D721Med (cell line): ENCODE measurements at regions not wholly inside any gene's neighbourhood (a gene's known extent, or its start where the extent isn't known, plus 50 kb on each side); places are given as distances from the start of the nearest gene placed in this dataset.
"Not testable (repeated sequence)": the region's sequence is repeated elsewhere in the genome, so short reads cannot be mapped to it uniquely, and the experiment has no call there.

Experiments
- DNase-seq: peaks from one replicate; pipeline ENCODE4 v3.0.0; 2011; ENCODE audit warnings: low spot score; ENCODE audit not compliant: insufficient read length
- FAIRE-seq: peaks from 2 replicates; lab custom pipeline; 2011; peaks lifted over from hg19 to GRCh38; lab: Jason Lieb, UNC
- CTCF ChIP-seq: IDR thresholded peaks from 2 replicates; pipeline ENCODE4 v1.5.1; 2012; ENCODE audit warnings: mild to moderate bottlenecking, control low read depth; ENCODE audit not compliant: insufficient read depth; ENCODE audit errors: missing control alignments

- DNase-seq, result no peak
- FAIRE-seq, result no peak
- no peak for TF ChIP-seq CTCF
Measured at GRCh38 chr4:24352112-24352511, 232.2 kb downstream of the DHX15 start.

- not testable (repeated sequence) for DNase-seq, FAIRE-seq
Measured at GRCh38 chr4:24349168-24349996, 235.0 kb downstream of the DHX15 start.

GRCh38 chr4:24339260-24339659, 245.1 kb downstream of the DHX15 start:
- no peak for DNase-seq
- TF ChIP-seq CTCF, result no peak
- no peak for FAIRE-seq

- no peak for FAIRE-seq
- no peak for DNase-seq
- TF ChIP-seq CTCF, result no peak
Measured at GRCh38 chr4:24337451-24338190, 246.7 kb downstream of the DHX15 start.

- TF ChIP-seq CTCF, result no peak
- FAIRE-seq (no peak), DNase-seq (no peak)
Measured at GRCh38 chr4:24335616-24336015, 248.7 kb downstream of the DHX15 start.

GRCh38 chr4:24334906-24335305, 249.4 kb downstream of the DHX15 start:
- FAIRE-seq (no peak), DNase-seq (no peak)
- no peak for TF ChIP-seq CTCF

- FAIRE-seq (no peak), DNase-seq (no peak)
- no peak for TF ChIP-seq CTCF
Measured at GRCh38 chr4:24330573-24330972, 253.8 kb downstream of the DHX15 start.
